ENCODE measurements at regions not wholly inside any gene's neighbourhood (a gene's known extent, or its start where the extent isn't known, plus 50 kb on each side); places are given as distances from the start of the nearest gene placed in this dataset.

DNA sequence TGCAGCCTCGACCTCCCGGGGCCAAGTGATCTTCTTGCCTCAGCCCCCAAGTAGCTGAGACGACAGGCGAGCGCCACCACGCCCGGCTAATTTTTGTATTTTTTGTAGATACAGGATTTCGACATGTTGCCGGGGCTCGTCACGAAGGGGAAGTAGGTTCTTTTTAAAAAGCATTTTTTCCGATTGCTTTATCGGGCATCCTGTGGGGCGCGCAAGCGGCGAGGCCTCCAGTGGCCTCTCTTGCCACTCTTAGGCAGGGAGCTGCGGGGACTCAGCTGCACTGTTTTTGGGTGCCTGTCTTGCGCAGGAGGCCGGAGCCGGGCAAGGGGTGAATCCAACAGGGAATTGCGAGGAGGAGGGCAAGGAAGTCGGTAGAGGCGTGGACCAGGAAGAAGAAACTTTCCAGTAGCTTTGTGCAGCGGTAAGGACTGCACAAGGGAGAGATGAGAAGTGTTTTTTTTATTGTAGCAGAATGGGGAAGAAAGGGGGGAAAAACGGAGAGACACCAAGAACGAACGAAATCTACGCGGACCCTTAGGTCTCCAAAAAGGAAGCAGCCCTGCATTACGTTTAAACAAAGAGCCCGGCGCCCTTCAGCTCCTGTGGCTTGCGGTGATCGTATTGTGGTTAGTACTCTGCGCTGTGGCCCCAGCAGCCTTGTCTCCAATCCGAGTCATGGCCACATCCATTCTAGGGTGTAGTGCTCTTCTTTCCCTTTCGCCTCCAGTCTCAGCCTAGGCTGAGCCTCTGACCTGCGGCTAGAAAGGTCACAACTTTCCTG, 164.8 kb downstream of the PPIAL4G start:
- H2AFZ ChIP-seq (ENCODE audit: control insufficient read depth, low read depth, low read length) = peak overlapping the region; percentile 72
- no peaks in the 10 kb centered on the region for H3K36me3 ChIP-seq (ENCODE audit: control insufficient read depth in 2 of 2, insufficient read depth in 2 of 2, low read length in 1 of 2)
- no peaks in the 10 kb centered on the region for H4K20me1 ChIP-seq (ENCODE audit: control insufficient read depth, insufficient read depth)
- H3K79me2 ChIP-seq (ENCODE audit: control insufficient read depth, insufficient read depth, low read length) = no peaks in the 10 kb centered on the region
- POLR2A ChIA-PET = no interaction called here
- peak overlapping the region; percentile 25; the same call in 1 of the 2 replicates for H3K9ac ChIP-seq (ENCODE audit: control insufficient read depth, insufficient read depth, low read length)
- SMC1A ChIA-PET (ENCODE audit: uncharacterized antibody, unreplicated experiment) = interaction anchor here (0.7 kb wide), 1 partner anchor 32 kb away, joined by 4 read pairs; no protein-coding TSS in a partner anchor
- no peak for FAIRE-seq
- intact Hi-C loops (cut with micrococcal nuclease; ENCODE audit: unreplicated experiment) (no loop called here), in situ Hi-C loops (cut with MboI) (no loop called here)
- no peak overlapping the region for H3K27ac ChIP-seq (ENCODE audit: control insufficient read depth, insufficient read depth)
- H3K9me3 ChIP-seq (replicated peaks; ENCODE audit: control insufficient read depth, insufficient read depth, low read length) = no peaks in the 10 kb centered on the region
- no TSS peak for BruUV-seq (replicated peaks)
- peak overlapping the region; percentile 88 for H3K4me2 ChIP-seq (ENCODE audit: control insufficient read depth, insufficient read depth)
- peak; percentile 27 for DNase-seq (ENCODE audit: low read depth, low spot score)
- peaks cover 21% of the 10 kb centered on the region for H3K4me1 ChIP-seq (ENCODE audit: control insufficient read depth, insufficient read depth, low read length)
- peak; percentile 75 for ATAC-seq
- CTCF ChIA-PET = no interaction called here
- RAD21 ChIA-PET (ENCODE audit: unreplicated experiment) = no interaction called here
- no peaks in the 10 kb centered on the region; a peak in 1 of 4 replicates for H3K27me3 ChIP-seq (replicated peaks in 1 of 2; ENCODE audit: control insufficient read depth in 2 of 2, insufficient read depth in 2 of 2, low read length in 1 of 2)
- 8% methylated on average over 39 of the region's 39 CpGs for WGBS (ENCODE audit: insufficient coverage, insufficient replicate concordance, low lambda C conversion rate, missing lambda C conversion rate)
- H3K4me3 ChIP-seq = peak overlapping the region; percentile 62
- TF ChIP-seq CREB1 (IDR thresholded peaks at IDR 0.05; ENCODE audit: low read depth) (peak; percentile 71; the same call in 1 of the 2 replicates), GATAD2B (conservative IDR thresholded peaks at IDR 0.05; ENCODE audit: low read depth) (no peak), JUND (IDR thresholded peaks at IDR 0.05; ENCODE audit: low read depth, low read length) (no peak), CREM (IDR thresholded peaks at IDR 0.05; ENCODE audit: low read depth) (peak; percentile 23; the same call in 1 of the 2 replicates), MYC (IDR thresholded peaks at IDR 0.05; ENCODE audit: insufficient read depth, insufficient read length, insufficient replicate concordance, low read length, severe bottlenecking) (no peak), EGR1 (IDR thresholded peaks at IDR 0.05; ENCODE audit: borderline replicate concordance in 1 of 2, low read depth in 2 of 2, low read length in 2 of 2) (no peak), ZNF217 (IDR thresholded peaks at IDR 0.05) (no peak), ASH2L (IDR thresholded peaks at IDR 0.05; ENCODE audit: borderline replicate concordance, low read depth) (no peak), YY1 (IDR thresholded peaks at IDR 0.05; ENCODE audit: low read depth, low read length) (peak; percentile 14; the same call in 1 of the 2 replicates), BMI1 (IDR thresholded peaks at IDR 0.05; ENCODE audit: borderline replicate concordance) (no peak), BCL11A (IDR thresholded peaks at IDR 0.05; ENCODE audit: low read depth, low read length) (no peak), GABPA (IDR thresholded peaks at IDR 0.05; ENCODE audit: low read depth) (no peak), SUZ12 (IDR thresholded peaks at IDR 0.05; ENCODE audit: unreplicated experiment) (no peak), IRF4 (IDR thresholded peaks at IDR 0.05; ENCODE audit: low read depth, low read length) (0 out of 2 replicates have a peak, but pooled peaks have one; percentile 12), POLR2AphosphoS5 (IDR thresholded peaks at IDR 0.05; ENCODE audit: low read length) (no peak), SUPT20H (IDR thresholded peaks at IDR 0.05; ENCODE audit: borderline replicate concordance, control insufficient read depth, low read depth, low read length) (no peak), SREBF1 (IDR thresholded peaks at IDR 0.05; ENCODE audit: low read length) (no peak), RUNX3 (IDR thresholded peaks at IDR 0.05; ENCODE audit: low read length) (peak; percentile 96), EZH2 (IDR thresholded peaks at IDR 0.05; ENCODE audit: borderline replicate concordance, control insufficient read depth, low read depth, low read length) (no peak), IKZF2 (IDR thresholded peaks at IDR 0.05) (0 out of 4 replicates have a peak, but pooled peaks of 1 of the 2 experiments have one; percentile 11), MEF2B (IDR thresholded peaks at IDR 0.05; ENCODE audit: partially characterized antibody, poor library complexity, severe bottlenecking) (no peak), EED (IDR thresholded peaks at IDR 0.05; ENCODE audit: low read depth) (0 out of 2 replicates have a peak, but pooled peaks have one; percentile 33)
- TF ChIP-seq, protein P1, sequence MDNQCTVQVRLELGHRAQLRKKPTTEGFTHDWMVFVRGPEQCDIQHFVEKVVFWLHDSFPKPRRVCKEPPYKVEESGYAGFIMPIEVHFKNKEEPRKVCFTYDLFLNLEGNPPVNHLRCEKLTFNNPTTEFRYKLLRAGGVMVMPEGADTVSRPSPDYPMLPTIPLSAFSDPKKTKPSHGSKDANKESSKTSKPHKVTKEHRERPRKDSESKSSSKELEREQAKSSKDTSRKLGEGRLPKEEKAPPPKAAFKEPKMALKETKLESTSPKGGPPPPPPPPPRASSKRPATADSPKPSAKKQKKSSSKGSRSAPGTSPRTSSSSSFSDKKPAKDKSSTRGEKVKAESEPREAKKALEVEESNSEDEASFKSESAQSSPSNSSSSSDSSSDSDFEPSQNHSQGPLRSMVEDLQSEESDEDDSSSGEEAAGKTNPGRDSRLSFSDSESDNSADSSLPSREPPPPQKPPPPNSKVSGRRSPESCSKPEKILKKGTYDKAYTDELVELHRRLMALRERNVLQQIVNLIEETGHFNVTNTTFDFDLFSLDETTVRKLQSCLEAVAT (IDR thresholded peaks at IDR 0.05) = peak; percentile 67
- TF ChIP-seq, protein P2, sequence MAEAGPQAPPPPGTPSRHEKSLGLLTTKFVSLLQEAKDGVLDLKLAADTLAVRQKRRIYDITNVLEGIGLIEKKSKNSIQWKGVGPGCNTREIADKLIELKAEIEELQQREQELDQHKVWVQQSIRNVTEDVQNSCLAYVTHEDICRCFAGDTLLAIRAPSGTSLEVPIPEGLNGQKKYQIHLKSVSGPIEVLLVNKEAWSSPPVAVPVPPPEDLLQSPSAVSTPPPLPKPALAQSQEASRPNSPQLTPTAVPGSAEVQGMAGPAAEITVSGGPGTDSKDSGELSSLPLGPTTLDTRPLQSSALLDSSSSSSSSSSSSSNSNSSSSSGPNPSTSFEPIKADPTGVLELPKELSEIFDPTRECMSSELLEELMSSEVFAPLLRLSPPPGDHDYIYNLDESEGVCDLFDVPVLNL (IDR thresholded peaks at IDR 0.05; ENCODE audit: low read depth, low read length) = no peak
